GM21423 (cell line): ENCODE measurements at regions not wholly inside any gene's neighbourhood (a gene's known extent, or its start where the extent isn't known, plus 50 kb on each side); places are given as distances from the start of the nearest gene placed in this dataset.

Source experiments
- ATAC-seq: cut with Tn5 transposase; IDR thresholded peaks from one replicate; pipeline ENCODE4 v1.9.1; 2021; ENCODE audit warnings: mild to moderate bottlenecking, moderate library complexity; ENCODE audit not compliant: unreplicated experiment

DNA sequence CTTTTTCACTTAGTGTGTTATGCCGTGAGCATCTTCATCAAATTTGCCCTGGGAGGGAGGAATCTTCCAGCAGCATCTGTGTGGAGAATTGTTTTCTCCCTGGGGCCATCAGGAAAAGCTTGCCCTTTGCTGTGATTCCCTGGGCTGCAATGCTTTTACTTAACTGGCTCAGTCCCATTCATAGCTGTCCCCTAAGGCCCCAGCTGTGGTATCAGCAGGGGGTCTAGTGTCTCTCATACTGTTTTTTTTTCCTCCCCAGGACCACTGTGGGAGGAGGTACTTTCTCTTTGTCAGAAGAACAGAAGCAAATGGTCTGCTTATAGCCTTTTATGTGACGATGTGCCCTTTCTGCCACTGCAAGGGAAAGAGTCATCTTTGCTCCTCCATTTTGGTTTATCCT, 176.8 kb upstream of the CELF4 start:
- no peak for ATAC-seq

DNA sequence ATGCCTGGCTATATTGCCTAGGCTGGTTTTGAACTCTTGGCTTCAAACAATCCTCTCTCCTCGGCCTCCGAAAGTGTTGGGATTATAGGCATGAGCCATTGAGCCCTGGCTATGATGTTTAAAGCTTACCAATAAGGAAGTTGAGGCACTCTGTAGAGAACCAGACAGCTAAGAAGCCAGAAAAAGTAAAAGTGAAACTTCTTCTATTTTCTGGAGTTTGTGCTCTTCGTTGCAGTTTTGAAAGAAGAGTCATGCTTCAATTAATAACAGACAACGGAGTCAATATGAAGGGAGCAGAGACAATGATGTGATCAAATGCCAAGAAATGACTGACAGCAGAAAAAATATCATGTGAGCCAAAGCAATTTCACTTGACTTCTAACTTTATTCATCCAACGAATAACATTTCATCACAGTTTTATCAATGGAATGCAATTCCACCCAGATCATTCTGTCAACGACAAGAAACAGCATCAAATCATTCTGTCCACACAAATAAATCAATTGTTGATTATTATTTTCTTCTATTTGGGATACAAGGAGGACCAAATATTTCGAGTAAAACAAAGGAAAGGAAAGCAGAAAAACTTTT, 175.5 kb upstream of the CELF4 start:
- ATAC-seq = no peak

- no peak for ATAC-seq
Measured at GRCh38 chr18:37734406-37734805, 168.8 kb upstream of the CELF4 start.

GRCh38 chr18:37729716-37730115, 164.1 kb upstream of the CELF4 start:
- no peak for ATAC-seq

GRCh38 chr18:37724206-37724605, 158.6 kb upstream of the CELF4 start:
- ATAC-seq = no peak

DNA sequence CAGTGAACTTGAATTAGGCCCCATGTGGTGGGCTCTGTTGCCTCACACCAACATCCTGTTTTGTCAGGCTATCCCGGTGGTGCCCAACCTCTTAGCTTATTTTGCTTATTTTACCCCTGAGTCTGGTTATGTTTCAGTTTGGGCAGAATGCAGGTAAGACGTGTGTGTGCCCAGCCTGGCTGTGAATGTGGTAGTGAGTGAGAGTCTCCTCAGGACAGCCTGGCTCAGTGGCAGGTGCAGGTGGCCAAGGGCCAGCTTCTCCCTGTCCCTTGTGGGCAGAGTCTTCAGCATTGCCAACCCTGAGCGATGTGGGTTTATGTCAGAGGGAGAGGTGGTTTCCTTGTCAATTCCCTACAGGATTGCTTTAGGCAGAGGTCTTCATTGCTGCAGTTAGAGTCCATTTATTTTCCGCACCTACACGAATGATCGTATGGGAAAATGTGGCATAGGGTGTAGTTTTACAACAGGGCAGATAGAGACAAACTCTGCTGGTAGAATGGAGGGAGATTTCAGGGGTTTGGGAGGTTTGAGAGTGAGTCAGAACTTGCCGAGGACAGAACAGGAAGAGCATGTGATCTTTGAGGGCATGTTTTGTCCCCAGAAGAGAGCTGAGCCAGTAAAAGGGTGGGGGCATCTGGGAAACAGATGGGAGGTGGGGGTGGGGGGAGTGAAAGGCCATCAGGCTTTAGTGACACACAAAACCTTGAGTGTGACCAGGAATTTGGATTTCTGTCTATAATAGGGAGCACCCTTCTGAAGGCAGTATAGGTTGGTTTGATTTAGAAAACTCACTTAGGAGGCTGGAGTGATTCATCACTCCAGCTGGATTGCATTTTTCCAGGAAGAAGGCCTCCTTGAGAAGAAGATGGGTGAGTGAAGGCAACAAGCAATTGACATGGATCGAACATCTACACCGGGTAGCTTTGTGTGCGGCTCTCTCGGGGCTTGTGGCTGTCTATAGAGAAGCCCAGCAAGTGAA, 156.2 kb upstream of the CELF4 start:
- no peak for ATAC-seq

DNA sequence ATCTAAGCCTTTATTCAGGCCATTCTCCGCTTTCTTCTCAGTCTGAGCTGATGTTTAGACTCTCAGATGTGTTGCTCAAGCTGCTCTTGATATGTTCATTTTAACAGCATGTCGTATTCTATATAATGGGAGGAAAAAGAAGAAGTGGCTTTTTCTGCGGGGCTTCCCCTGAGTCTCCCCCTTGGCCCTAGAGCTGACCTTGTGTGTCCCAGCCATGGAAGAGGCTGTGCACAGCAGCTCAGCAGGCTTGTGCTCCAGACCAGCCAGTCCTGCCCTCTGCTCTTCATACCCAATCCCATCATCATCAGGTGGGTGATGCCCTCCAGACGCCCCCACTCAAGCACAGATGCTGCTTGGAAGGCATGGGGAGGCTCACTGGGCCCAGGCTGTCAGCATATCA, 155.1 kb upstream of the CELF4 start:
- ATAC-seq = no peak

GRCh38 chr18:37717656-37718055, 152.1 kb upstream of the CELF4 start:
- no peak for ATAC-seq

DNA sequence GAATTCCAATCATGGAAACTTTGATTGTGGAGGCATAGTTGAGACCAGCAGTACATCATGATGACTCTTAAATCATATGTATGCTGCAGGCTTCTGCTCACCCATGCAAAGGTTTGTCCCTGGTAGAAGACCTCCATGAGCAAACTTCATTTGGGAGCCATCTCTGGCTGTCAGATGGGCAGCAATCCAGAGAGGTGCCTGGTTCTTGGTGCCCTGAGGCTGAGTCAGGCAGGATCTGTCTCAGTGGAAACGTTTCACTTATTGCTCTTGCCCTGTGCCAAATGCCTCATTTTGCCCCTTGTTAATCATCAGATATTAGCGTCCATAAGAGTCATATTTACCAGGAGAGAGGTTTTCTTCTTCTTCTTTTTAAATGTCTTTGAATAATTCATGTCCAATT, 151.5 kb upstream of the CELF4 start:
- ATAC-seq = no peak

DNA sequence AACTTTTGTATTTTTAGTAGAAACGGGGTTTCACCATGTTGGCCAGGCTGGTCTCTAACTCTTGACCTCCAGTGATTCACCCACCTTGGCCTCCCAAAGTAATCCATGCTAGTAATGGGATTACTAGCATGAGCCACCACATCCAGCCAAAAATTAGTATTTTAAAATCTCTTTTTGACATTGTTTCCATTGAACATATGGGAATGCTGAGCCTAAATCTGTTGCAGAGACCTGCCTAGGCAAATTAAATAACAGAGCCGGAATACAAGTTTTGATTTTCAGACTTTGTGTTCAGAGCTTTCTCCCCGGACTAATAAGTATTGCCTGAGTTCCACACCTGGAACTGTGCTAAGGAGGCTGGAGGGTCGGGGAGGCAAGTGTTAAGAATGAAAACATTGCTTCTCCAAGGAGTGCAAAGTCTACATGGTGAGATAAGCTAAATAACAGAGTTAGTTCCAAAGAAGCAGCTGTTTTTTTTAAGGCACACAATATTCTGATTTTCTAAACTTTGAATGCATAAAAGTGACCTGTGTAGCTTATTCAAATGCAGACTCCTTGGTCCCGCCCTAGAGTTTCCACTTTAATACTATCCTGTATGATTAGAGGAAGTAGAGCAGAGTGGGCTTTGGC, 150.6 kb upstream of the CELF4 start:
- ATAC-seq = no peak

DNA sequence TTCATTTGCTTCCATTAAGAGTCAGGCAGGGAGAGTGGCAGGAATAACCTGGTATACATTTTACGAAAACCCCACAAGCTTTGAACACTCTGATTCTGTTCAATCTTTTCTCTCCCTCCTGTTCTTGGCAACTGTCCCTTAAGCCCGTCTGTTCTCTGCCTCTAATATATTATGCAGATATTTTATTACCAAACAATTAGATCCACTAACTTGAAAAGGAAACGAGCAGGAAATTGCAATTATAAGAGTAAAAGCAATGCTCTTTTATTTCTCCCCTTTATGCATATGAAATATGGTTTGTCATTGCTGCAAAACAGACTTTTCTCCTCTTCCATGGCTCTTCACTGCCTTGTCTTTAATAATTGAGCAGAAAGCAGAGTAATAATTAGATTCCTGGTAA, 149.1 kb upstream of the CELF4 start:
- no peak for ATAC-seq

DNA sequence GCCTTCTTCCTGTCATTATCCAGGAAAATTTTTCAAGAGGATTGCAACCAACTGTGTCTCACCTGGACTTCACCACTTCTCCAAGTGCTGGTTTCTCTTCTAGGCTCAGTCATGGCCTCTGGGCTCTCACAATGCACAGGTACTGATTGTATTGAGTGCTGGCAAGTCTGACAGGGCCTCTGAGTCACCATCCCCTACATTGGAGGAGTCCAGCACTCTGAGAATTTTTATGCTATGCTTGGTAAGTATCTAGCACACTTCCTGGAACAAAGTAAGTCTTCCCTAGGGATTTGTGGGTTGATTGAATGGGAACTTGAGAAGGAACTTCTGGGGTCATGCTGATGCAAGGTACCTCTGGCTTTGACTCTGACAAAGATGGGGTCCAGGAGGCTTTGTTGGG, 147.2 kb upstream of the CELF4 start:
- no peak for ATAC-seq

GRCh38 chr18:37711766-37712505, 146.3 kb upstream of the CELF4 start:
- ATAC-seq = no peak

DNA sequence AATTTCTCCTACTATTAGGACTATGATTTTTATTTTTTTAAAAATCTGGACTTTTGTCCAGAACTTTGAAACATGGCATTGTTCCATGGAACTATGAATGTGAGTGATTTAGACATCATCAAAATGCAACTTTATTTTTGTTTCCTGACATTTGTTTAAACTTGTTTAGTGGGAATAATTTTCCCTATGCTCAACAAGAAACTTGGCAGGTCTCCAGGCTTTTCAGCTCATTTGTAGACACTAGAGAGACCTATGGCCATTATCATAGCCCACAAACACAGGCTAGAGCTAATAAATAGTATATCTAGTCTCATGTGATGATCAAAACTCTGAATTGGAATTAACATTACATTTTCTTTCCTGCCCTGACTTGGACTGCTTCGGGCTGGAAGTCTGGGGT, 145.1 kb upstream of the CELF4 start:
- ATAC-seq = no peak

DNA sequence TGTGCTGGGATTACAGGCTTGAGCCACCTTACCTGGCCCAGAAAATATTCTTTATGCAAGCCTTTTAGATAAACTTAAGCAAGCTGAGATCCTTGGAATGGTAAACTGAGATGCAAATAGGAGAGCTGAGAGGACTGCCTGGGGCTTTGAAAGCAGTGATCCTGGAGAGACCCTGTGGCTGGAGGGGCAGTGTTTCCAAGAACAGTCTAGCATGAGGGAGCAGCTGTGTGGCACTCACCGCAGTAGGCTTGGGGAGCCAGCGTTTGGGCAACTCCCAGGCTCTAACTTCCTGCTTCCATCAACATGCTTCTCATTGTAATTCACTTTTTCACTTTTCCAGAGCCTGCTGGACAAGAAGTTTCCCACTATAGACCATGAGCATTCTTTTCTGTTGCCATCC, 144.1 kb upstream of the CELF4 start:
- no peak for ATAC-seq

DNA sequence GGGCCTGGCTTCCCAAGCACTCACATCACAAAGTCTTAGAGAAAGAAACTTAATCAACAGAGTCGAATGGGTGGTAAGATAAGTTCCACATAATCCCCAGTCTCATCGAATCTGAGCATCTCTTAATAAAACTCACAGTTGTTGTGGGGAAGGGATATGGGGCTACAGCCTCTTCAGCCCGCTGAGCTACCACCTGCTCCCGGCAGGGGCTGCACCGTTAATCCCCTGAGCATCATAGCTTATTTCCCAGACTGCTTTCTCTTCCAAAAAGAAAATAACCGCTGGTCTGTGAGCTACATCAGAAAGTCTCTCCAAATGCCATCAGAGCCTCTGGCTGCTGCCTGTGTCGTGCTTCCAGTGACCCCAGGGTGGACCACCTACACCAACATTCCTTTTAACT, 139.4 kb upstream of the CELF4 start:
- no peak for ATAC-seq

DNA sequence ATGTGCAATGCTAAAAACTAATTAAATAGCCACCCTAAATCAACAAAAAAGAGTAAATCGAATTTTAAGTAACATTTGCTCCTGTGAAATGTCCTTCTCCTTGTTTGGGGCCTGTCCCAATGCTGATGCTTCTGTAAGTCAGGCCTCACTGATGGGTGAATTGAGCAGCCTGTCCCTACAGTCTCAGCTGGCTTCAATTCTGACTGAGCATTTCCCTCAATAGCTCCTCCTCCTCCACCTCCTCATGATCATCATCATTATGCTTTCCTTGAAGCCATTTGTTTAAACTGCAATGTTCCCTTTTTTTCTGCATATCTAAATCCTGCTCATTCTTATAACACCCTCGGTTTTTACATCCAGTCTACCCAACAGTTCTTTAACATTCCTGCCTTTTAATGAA, 137.2 kb upstream of the CELF4 start:
- ATAC-seq = no peak

DNA sequence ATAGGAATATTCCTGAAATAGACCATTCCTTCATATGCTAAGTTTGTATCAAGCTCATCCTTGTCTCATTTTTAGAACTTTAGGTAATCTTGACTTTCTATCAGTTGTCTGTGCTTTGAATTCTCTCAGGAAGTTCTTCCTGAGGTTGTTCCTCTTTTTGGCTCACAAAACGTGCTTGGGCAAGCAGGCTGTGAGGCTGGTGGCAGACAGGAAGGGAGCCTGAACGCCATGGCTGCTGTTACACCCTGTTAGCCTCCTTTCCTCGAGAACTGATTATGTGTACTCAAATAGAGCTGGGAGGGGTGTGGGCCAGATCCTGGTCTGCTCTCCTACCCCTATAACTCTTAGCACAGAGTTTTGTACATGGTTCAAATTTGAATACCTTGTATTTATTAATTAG, 136.4 kb upstream of the CELF4 start:
- no peak for ATAC-seq

DNA sequence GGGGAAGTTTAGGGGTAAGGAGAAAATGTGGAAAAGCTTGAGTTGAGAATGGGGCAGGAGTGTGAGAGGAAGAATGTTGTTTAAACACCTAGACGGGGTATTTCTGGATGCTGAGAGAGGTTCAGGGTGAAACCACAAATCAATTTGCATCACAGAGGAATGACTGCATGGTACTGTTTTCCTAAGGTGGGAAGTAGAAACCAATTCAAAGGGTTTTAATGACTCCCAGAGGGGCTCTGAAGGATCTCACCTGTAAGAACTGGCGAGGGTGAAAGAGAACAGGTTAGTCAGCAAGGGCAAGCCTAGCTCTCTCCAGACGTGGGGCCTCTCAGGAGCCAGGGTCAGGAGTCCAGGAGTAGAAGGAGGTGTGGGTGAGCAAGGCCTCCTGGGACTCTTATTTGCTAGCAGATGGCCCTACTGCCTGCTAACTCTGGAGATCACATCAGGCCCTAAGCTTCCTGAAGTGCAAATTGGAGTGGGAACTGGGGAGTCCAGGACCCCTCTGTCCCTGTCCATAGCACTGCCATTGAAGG, 133.0 kb upstream of the CELF4 start:
- no peak for ATAC-seq

- no peak for ATAC-seq
Measured at GRCh38 chr18:37694516-37694915, 128.9 kb upstream of the CELF4 start.

GRCh38 chr18:37691162-37691561, 125.6 kb upstream of the CELF4 start:
- no peak for ATAC-seq
